ENCODE measurements at regions not wholly inside any gene's neighbourhood (a gene's known extent, or its start where the extent isn't known, plus 50 kb on each side); places are given as distances from the start of the nearest gene placed in this dataset.

DNA sequence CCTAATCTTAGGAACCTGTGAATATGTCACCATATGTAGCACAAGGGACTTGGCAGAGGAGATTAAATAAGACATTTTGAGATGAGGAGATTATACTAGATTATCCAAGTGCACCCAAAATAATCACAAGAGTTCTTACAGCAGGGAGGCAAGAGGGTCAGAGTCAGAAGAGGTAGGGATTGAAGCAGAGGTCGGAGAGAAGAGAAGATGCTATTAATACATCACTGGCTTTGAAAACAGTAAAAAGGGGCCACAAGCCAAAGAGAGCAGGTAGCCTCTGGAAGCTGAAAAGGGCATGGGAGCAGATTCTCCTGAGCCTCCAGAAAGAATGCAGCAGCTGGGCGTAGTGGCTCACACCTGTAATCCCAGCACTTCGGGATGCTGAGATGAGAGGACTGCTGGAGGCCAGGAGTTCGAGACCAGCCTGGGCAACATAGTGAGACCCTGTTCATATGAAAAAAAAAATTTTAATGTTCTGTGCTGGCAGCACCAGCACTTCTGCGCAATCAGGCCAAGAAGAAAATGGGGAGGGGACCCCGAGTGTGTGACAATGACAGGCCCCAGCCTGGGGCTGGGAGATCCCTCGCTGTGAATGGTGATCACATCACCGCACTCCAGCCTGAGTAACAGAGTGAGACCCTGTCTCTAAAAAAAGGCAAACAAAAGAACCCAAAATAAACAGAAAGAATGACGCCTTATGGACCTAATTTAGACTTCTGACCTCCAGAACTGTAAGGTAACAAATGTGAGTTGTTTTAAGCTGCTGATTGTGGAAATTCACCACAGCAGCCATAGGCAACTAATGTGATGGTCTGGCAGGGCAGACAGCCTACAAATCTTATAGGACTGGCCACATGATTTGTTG lies 275.4 kb downstream of the MRTFB start:
- H3K79me2 ChIP-seq (ENCODE audit: low read length) = no peaks in the 10 kb centered on the region

DNA sequence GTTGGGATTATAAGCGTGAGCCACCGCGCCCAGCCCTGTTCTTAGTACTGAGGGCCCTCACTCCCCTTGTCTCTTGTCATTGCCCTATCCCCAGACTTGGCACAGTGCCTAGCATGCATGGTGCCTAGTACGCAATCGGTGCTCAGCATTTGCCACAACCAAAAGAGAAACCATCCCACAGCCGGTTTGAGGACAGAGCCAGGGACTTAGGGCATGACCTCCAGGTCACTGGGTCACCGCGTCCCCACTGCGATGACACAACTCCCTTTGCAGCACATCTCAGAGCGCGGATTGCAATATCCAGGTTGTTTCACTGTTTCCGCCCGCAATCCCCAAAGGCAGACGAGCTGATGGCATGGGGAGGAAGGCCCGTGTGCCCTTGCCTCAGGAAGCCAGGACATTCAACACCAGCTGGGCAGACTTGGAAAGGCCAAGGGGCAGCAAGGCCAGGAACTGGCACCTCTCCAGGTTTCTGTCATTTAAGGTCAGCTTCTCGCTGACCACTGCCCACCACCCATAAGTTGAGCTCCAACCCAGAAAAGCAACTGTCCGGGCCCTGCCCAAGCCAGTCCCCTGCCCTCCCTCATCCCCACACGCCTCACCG lies 274.5 kb downstream of the MRTFB start:
- intact Hi-C loops (cut with micrococcal nuclease) = no loop called here
- Histone ChIP-seq H3K4me2 (ENCODE audit: low read length) (no peak overlapping the region), H3K79me2 (ENCODE audit: low read length) (no peaks in the 10 kb centered on the region), H4K20me1 (ENCODE audit: low read length) (no peaks in the 10 kb centered on the region), H3K4me1 (ENCODE audit: insufficient read depth, low read length) (no peaks in the 10 kb centered on the region), H3K27me3 (ENCODE audit: low read length) (no peaks in the 10 kb centered on the region), H3F3A (ENCODE audit: low read length, unreplicated experiment) (no peaks in the 10 kb centered on the region), H3K36me3 (ENCODE audit: low read depth, low read length) (no peaks in the 10 kb centered on the region), H3K9ac (ENCODE audit: low read length) (no peak overlapping the region), H3K9me2 (replicated peaks; ENCODE audit: low read length) (no peaks in the 10 kb centered on the region), H3K4me3 (ENCODE audit: low read length) (no peak overlapping the region), H3K27ac (ENCODE audit: low read length) (no peak overlapping the region), H3K9me3 (ENCODE audit: low read length) (no peaks in the 10 kb centered on the region), H2AFZ (ENCODE audit: low read length) (no peak overlapping the region)
- no TSS peak for BruUV-seq (replicated peaks)
- CTCF ChIA-PET = no interaction called here
- DNase-seq (no peak), ATAC-seq (no peak)
- POLR2A ChIA-PET (ENCODE audit: unreplicated experiment) = no interaction called here
- no peak for TF ChIP-seq EZH2phosphoT487 (IDR thresholded peaks at IDR 0.05; ENCODE audit: borderline replicate concordance, low read length)
- TF ChIP-seq, protein P1, sequence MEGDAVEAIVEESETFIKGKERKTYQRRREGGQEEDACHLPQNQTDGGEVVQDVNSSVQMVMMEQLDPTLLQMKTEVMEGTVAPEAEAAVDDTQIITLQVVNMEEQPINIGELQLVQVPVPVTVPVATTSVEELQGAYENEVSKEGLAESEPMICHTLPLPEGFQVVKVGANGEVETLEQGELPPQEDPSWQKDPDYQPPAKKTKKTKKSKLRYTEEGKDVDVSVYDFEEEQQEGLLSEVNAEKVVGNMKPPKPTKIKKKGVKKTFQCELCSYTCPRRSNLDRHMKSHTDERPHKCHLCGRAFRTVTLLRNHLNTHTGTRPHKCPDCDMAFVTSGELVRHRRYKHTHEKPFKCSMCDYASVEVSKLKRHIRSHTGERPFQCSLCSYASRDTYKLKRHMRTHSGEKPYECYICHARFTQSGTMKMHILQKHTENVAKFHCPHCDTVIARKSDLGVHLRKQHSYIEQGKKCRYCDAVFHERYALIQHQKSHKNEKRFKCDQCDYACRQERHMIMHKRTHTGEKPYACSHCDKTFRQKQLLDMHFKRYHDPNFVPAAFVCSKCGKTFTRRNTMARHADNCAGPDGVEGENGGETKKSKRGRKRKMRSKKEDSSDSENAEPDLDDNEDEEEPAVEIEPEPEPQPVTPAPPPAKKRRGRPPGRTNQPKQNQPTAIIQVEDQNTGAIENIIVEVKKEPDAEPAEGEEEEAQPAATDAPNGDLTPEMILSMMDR (conservative IDR thresholded peaks at IDR 0.05; ENCODE audit: low read depth, low read length) = no peak

More for the DNA sequence above, 275.4 kb downstream of the MRTFB start:
- intact Hi-C loops (cut with micrococcal nuclease) = no loop called here
- Histone ChIP-seq H3K9ac (ENCODE audit: low read length) (no peak overlapping the region), H3K9me2 (replicated peaks; ENCODE audit: low read length) (no peaks in the 10 kb centered on the region), H3K4me1 (ENCODE audit: insufficient read depth, low read length) (no peaks in the 10 kb centered on the region), H3K9me3 (ENCODE audit: low read length) (no peaks in the 10 kb centered on the region), H3K27ac (ENCODE audit: low read length) (no peak overlapping the region), H3K27me3 (ENCODE audit: low read length) (no peaks in the 10 kb centered on the region), H3K36me3 (ENCODE audit: low read depth, low read length) (no peaks in the 10 kb centered on the region), H3K4me3 (ENCODE audit: low read length) (no peak overlapping the region), H2AFZ (ENCODE audit: low read length) (no peak overlapping the region), H3K4me2 (ENCODE audit: low read length) (no peak overlapping the region), H3F3A (ENCODE audit: low read length, unreplicated experiment) (no peaks in the 10 kb centered on the region), H4K20me1 (ENCODE audit: low read length) (no peaks in the 10 kb centered on the region)
- ChIA-PET CTCF (no interaction called here), POLR2A (ENCODE audit: unreplicated experiment) (no interaction called here)
- no TSS peak for BruUV-seq (replicated peaks)
- TF ChIP-seq EZH2 (IDR thresholded peaks at IDR 0.05; ENCODE audit: low read length, unreplicated experiment) = no peak
- TF ChIP-seq EZH2phosphoT487 (IDR thresholded peaks at IDR 0.05; ENCODE audit: borderline replicate concordance, low read length) = no peak
- TF ChIP-seq, protein P1 (conservative IDR thresholded peaks at IDR 0.05; ENCODE audit: low read depth, low read length) = no peak
- DNase-seq (no peak), ATAC-seq (no peak)

GRCh38 chr16:14344945-14345344 lies 273.8 kb downstream of the MRTFB start:
- H3K9me2 ChIP-seq (replicated peaks; ENCODE audit: low read length) = no peaks in the 10 kb centered on the region
- H3K79me2 ChIP-seq (ENCODE audit: low read length) = no peaks in the 10 kb centered on the region
- no peaks in the 10 kb centered on the region for H3K27me3 ChIP-seq (ENCODE audit: low read length)
- H3K9ac ChIP-seq (ENCODE audit: low read length) = no peak overlapping the region
- ATAC-seq (no peak), DNase-seq (no peak)
- no peaks in the 10 kb centered on the region for H4K20me1 ChIP-seq (ENCODE audit: low read length)
- ChIA-PET POLR2A (ENCODE audit: unreplicated experiment) (no interaction called here), CTCF (no interaction called here)
- TF ChIP-seq EZH2 (IDR thresholded peaks at IDR 0.05; ENCODE audit: low read length, unreplicated experiment) (no peak), EZH2phosphoT487 (IDR thresholded peaks at IDR 0.05; ENCODE audit: borderline replicate concordance, low read length) (no peak)
- TF ChIP-seq, protein P1 (conservative IDR thresholded peaks at IDR 0.05; ENCODE audit: low read depth, low read length) = no peak
- H2AFZ ChIP-seq (ENCODE audit: low read length) = no peak overlapping the region
- no peaks in the 10 kb centered on the region for H3F3A ChIP-seq (ENCODE audit: low read length, unreplicated experiment)
- no TSS peak for BruUV-seq (replicated peaks)
- no peaks in the 10 kb centered on the region for H3K9me3 ChIP-seq (ENCODE audit: low read length)
- no peaks in the 10 kb centered on the region for H3K36me3 ChIP-seq (ENCODE audit: low read depth, low read length)
- H3K4me3 ChIP-seq (ENCODE audit: low read length) = no peak overlapping the region
- H3K4me2 ChIP-seq (ENCODE audit: low read length) = no peak overlapping the region
- H3K4me1 ChIP-seq (ENCODE audit: insufficient read depth, low read length) = no peaks in the 10 kb centered on the region
- intact Hi-C loops (cut with micrococcal nuclease) = no loop called here
- no peak overlapping the region for H3K27ac ChIP-seq (ENCODE audit: low read length)

All from PC-3 (cell line).